ENCODE measurements at regions not wholly inside any gene's neighbourhood (a gene's known extent, or its start where the extent isn't known, plus 50 kb on each side); places are given as distances from the start of the nearest gene placed in this dataset.

DNA sequence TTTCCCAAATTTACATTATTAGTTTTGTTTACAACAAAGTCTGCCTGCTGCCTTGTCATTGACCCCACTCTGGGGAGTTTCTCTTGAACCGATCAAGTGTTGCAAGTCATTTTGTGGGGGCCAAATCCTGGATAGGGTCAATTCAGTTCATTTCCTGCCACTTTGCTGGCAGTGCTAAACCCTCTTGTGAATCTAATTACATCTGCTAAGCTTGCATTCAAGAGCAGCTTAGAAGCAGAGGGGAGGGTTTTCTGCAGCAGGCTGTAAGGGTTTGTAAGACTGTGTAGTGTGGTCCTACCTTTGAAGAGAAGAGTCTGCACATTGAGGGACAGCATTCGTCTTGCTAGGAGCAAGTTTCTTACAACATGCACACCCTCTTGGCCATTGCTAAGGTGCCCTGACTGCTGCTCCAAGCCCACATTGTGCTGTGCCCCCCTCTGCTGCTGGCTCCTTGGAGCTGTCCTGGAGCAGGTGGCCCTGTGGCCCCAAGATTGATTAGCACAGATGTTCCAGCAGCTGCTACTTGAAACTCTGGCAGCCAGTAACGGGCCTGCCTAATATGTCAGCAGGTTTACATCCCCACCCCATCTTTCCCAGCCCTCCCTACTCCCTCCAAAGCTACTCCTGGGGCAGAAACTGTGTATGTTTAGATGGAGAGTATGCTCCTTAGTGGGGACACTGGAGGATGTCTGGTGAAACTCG lies 174.5 kb upstream of the USP9Y start:
- DNase-seq (ENCODE audit: extremely low spot score), result no peak
- ChIA-PET CTCF (interaction anchor here (1.1 kb wide), 1 partner anchor 9 kb away, joined by 4 read pairs; no protein-coding TSS in a partner anchor), POLR2A (no interaction called here)
- TF ChIP-seq, protein P1, sequence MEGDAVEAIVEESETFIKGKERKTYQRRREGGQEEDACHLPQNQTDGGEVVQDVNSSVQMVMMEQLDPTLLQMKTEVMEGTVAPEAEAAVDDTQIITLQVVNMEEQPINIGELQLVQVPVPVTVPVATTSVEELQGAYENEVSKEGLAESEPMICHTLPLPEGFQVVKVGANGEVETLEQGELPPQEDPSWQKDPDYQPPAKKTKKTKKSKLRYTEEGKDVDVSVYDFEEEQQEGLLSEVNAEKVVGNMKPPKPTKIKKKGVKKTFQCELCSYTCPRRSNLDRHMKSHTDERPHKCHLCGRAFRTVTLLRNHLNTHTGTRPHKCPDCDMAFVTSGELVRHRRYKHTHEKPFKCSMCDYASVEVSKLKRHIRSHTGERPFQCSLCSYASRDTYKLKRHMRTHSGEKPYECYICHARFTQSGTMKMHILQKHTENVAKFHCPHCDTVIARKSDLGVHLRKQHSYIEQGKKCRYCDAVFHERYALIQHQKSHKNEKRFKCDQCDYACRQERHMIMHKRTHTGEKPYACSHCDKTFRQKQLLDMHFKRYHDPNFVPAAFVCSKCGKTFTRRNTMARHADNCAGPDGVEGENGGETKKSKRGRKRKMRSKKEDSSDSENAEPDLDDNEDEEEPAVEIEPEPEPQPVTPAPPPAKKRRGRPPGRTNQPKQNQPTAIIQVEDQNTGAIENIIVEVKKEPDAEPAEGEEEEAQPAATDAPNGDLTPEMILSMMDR (IDR thresholded peaks at IDR 0.05; ENCODE audit: control extremely low read depth, extremely low read depth, low read depth, missing control alignments), result no peak

DNA sequence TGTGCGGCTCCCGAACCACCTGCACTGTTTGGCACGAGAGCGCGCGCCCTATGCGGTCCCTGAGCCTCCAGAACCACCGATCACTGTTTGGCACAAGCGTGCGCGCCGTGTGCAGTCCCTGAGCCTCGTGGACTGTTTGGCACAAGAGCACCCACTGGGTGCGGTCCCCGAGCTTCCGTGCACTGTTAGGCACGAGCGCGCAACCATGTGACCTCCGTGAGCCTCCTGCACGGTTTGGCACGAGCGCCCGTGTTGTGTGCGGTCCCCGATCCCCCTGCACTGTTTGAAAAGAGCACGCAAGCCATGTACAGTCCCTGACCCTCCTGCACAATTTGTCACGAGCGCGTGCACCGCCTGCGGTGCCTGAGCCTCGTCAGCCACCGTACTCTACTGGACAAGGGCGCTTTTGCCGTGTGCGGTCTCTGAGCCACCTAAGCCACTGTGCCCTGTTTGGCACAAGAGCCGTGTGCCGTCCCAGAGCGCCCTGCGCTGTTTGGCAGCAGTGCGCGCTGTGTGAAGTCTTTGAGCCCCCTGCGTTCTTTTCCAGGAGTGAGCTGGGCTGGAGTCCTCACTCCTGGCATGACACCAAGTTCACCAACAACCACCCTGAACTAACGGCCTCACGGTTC lies 163.7 kb upstream of the USP9Y start:
- CTCF ChIA-PET, result no interaction called here
- TF ChIP-seq, protein P1 (IDR thresholded peaks at IDR 0.05; ENCODE audit: control extremely low read depth, extremely low read depth, low read depth, missing control alignments), result no peak
- no peak for DNase-seq (ENCODE audit: extremely low spot score)

DNA sequence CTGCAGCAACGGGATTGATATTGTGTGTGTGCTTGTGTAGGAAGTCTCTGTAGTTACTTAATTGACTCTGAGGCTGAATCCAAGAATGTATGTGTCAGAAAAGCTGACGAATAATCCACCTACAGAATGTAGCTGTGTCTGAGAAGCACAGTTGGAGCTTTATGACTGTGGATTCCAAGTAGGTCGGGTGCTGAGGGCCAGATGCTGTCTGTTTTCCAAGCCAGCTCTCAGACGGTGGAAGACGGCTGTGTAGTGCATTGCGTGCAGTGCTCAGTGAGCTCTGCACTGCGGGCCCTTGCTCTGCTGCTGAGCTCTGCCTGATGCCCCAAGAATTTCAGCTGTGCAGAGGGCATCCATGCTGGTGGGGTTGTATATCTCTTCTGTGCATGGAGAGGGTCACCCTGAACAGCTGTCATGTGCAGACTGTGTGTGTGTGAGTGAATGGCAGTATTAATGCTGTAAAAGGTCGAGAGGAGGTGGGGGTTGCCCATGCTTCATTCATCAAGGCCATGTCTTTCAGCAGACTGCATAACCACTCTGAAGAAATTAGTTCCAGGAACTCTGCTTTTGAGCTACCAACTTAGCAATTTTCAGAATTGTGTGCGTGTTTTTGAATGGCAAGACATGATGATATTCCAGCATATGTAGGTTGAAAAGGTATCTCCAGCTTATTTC lies 154.1 kb upstream of the USP9Y start:
- TF ChIP-seq, protein P1 (IDR thresholded peaks at IDR 0.05; ENCODE audit: control extremely low read depth, extremely low read depth, low read depth, missing control alignments), result no peak
- POLR2A ChIA-PET, result no interaction called here
- CTCF ChIA-PET, result interaction anchor here (1.4 kb wide), 1 partner anchor 10 kb away, joined by 3 read pairs; no protein-coding TSS in a partner anchor
- no peak for DNase-seq (ENCODE audit: extremely low spot score)

More for the DNA sequence above, 163.7 kb upstream of the USP9Y start:
- POLR2A ChIA-PET, result no interaction called here

DNA sequence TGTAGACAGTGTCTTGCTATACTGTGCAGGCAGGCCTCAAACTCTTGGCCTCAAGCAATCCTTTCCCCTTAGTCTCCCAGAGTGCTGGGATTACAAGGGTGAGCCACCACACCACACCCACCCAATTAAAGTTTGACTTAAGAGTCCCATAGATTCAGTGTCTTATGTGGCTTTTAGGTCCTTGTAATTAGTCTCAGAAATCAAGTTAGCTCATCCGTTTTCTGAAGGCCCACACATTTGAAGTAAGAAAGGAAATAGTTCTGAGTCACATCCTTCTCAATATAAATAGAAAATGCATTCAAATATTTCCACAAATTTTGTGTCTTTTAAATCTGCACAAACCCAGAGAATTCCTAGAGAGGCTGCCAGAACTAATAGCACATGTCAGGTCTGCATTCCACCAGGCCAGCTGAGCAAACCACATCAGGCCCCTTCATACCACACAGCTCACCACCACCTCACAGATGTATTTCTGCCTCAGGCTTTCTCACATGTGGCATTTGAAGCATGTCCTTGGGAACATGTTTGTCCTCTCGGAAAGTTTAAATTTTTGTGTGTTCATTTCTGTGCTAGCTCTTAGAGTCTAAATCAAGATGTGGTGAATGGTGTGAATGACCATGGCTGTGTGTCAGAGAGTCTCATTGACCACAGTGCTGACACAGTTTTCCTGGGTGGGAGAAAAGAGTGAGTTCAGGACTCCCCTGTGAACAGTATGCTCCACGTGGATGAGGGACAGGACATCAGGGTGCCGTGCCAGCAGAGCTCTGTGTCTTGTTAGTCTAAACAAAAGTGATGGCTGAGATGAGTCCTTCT lies 148.4 kb upstream of the USP9Y start:
- TF ChIP-seq, protein P1 (IDR thresholded peaks at IDR 0.05; ENCODE audit: control extremely low read depth, extremely low read depth, low read depth, missing control alignments), result no peak
- POLR2A ChIA-PET, result no interaction called here
- CTCF ChIA-PET, result interaction anchor here (1.1 kb wide), 1 partner anchor 256 kb away, joined by 3 read pairs; no protein-coding TSS in a partner anchor
- DNase-seq (ENCODE audit: extremely low spot score), result no peak

DNA sequence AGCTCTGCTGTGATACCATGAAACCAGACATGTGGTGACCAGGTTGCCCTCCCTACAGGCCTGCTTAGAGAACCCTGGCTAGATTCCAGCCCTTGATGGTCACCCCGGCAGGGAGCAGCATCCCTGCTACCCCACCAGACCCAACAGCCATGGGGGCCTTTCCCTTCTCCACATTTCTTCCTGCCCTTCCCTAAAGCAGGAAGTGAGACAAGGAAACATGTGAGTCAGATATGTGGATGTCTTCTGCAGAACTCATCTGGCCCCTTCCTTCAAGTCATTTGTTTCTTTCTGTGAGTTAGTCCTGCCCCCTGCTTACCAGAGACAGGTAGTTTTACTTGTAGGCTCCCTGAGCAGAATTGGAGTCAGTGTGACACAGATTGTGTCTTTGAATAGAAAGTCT lies 147.1 kb upstream of the USP9Y start:
- ChIA-PET CTCF (interaction anchor here (1.7 kb wide), 1 partner anchor 9 kb away, joined by 4 read pairs; no protein-coding TSS in a partner anchor), POLR2A (no interaction called here)

More for the DNA sequence above, 147.1 kb upstream of the USP9Y start:
- DNase-seq (ENCODE audit: extremely low spot score), result no peak
- TF ChIP-seq, protein P1 (IDR thresholded peaks at IDR 0.05; ENCODE audit: control extremely low read depth, extremely low read depth, low read depth, missing control alignments), result no peak
